SU-DHL-6 (cell line): ENCODE measurements at regions not wholly inside any gene's neighbourhood (a gene's known extent, or its start where the extent isn't known, plus 50 kb on each side); places are given as distances from the start of the nearest gene placed in this dataset.

Experiments used
- H2AFZ ChIP-seq: fragments of 200-600 bp; sonication (generic); 2 replicates; pipeline ENCODE4 v1.6.1; 2014; ENCODE audit warnings: low read depth, mild to moderate bottlenecking, moderate library complexity, mixed read lengths, antibody characterized with exemption, low read length; ENCODE audit not compliant: severe bottlenecking
- H3F3A ChIP-seq: fragments of 200-600 bp; shearing (Covaris generic); 2 replicates; pipeline ENCODE4 v1.6.0; 2016; ENCODE audit warnings: antibody characterized with exemption, mild to moderate bottlenecking; ENCODE audit not compliant: insufficient read depth
- H3K27ac ChIP-seq: fragments of 200-600 bp; sonication (generic); 2 replicates; pipeline ENCODE4 v1.5.1; 2016; ENCODE audit warnings: low read depth, mild to moderate bottlenecking, low read length, moderate library complexity, mixed read lengths
- H3K27me3 ChIP-seq: fragments of 200-600 bp; sonication (generic), shearing (Covaris generic); 2 replicates; pipeline ENCODE4 v1.6.0; 2014; ENCODE audit warnings: mild to moderate bottlenecking, low read length
- H3K36me3 ChIP-seq: fragments of 200-600 bp; sonication (generic); 2 replicates; pipeline ENCODE4 v1.6.1; 2014; ENCODE audit warnings: mild to moderate bottlenecking, low read length, mixed read lengths
- H3K4me2 ChIP-seq: fragments of 300-600, 200-600 bp; shearing (Covaris generic), sonication (generic); 2 replicates; pipeline ENCODE4 v1.6.0; 2014; ENCODE audit warnings: low read length, low read depth, mild to moderate bottlenecking; ENCODE audit not compliant: poor library complexity, severe bottlenecking
- H3K4me3 ChIP-seq: fragments of 200-600 bp; sonication (generic); 2 replicates; pipeline ENCODE4 v1.5.1; 2014; ENCODE audit warnings: antibody characterized with exemption, low read length, mild to moderate bottlenecking, mixed read lengths; ENCODE audit not compliant: insufficient read depth, poor library complexity, severe bottlenecking
- H3K79me2 ChIP-seq: fragments of 200-600 bp; sonication (generic); 2 replicates; pipeline ENCODE4 v1.6.1; 2014; ENCODE audit warnings: mild to moderate bottlenecking, low read length, moderate library complexity; ENCODE audit not compliant: insufficient read depth
- H3K9ac ChIP-seq: fragments of 200-600 bp; sonication (generic); 2 replicates; pipeline ENCODE4 v1.7.0; 2014; ENCODE audit warnings: mild to moderate bottlenecking, low read length
- H3K9me2 ChIP-seq: fragments of 200-600 bp; sonication (generic); replicated peaks from 2 replicates; pipeline ENCODE4 v1.6.1; 2014; ENCODE audit warnings: low read length; ENCODE audit not compliant: insufficient read depth
- H3K9me3 ChIP-seq: fragments of 200-600 bp; sonication (generic); 2 replicates; pipeline ENCODE4 v1.6.1; 2014; ENCODE audit warnings: low read length, mixed read lengths; ENCODE audit not compliant: insufficient read depth
- H4K20me1 ChIP-seq: fragments of 200-600 bp; sonication (generic); 2 replicates; pipeline ENCODE4 v1.6.1; 2014; ENCODE audit warnings: low read depth, mild to moderate bottlenecking, antibody characterized with exemption, low read length, moderate library complexity, mixed read lengths
- CTCF ChIP-seq: fragments of 200-600 bp; sonication (generic); IDR thresholded peaks from one replicate; pipeline ENCODE4 v1.5.1; 2017; ENCODE audit warnings: antibody characterized with exemption, mild to moderate bottlenecking, low read length, moderate library complexity; ENCODE audit not compliant: insufficient read depth, poor library complexity, severe bottlenecking
- EZH2phosphoT487 ChIP-seq: fragments of 200-600 bp; sonication (generic), shearing (Covaris generic); conservative IDR thresholded peaks from 2 replicates; pipeline ENCODE4 v1.6.1; 2018; ENCODE audit warnings: mild to moderate bottlenecking, antibody characterized with exemption, low read length, moderate library complexity, mixed read lengths

GRCh38 chr17:14510136-14510535, 209.3 kb downstream of the HS3ST3B1 start:
- Histone ChIP-seq H3K27ac (no peak overlapping the region), H3K4me3 (no peak overlapping the region), H3K36me3 (no peaks in the 10 kb centered on the region), H3K9me3 (no peaks in the 10 kb centered on the region), H2AFZ (no peak overlapping the region), H4K20me1 (no peaks in the 10 kb centered on the region), H3K27me3 (no peaks in the 10 kb centered on the region), H3K9me2 (no peaks in the 10 kb centered on the region), H3K79me2 (no peaks in the 10 kb centered on the region), H3K9ac (no peak overlapping the region), H3K4me2 (no peak overlapping the region), H3F3A (no peaks in the 10 kb centered on the region)
- no peak for TF ChIP-seq CTCF
- no peak for TF ChIP-seq EZH2phosphoT487

GRCh38 chr17:14508156-14508555, 207.3 kb downstream of the HS3ST3B1 start:
- Histone ChIP-seq H4K20me1 (no peaks in the 10 kb centered on the region), H3K4me3 (no peak overlapping the region), H2AFZ (no peak overlapping the region), H3K9ac (no peak overlapping the region), H3K27me3 (no peaks in the 10 kb centered on the region), H3K79me2 (no peaks in the 10 kb centered on the region), H3K9me3 (no peaks in the 10 kb centered on the region), H3K27ac (no peak overlapping the region), H3K4me2 (no peak overlapping the region), H3K9me2 (no peaks in the 10 kb centered on the region; the same call in 1 of the 2 replicates), H3F3A (no peaks in the 10 kb centered on the region), H3K36me3 (no peaks in the 10 kb centered on the region)
- no peak for TF ChIP-seq CTCF
- TF ChIP-seq EZH2phosphoT487: no peak

- Histone ChIP-seq H3K79me2 (no peaks in the 10 kb centered on the region), H3K36me3 (no peaks in the 10 kb centered on the region), H3K9ac (no peak overlapping the region), H3K27ac (no peak overlapping the region), H3K9me2 (no peaks in the 10 kb centered on the region; the same call in 1 of the 2 replicates), H3K27me3 (no peaks in the 10 kb centered on the region), H3K9me3 (no peaks in the 10 kb centered on the region), H3K4me2 (no peak overlapping the region), H3F3A (no peaks in the 10 kb centered on the region), H3K4me3 (no peak overlapping the region), H2AFZ (no peak overlapping the region), H4K20me1 (no peaks in the 10 kb centered on the region)
- no peak for TF ChIP-seq CTCF
- no peak for TF ChIP-seq EZH2phosphoT487
These were observed 205.5 kb downstream of the HS3ST3B1 start for GRCh38 chr17:14506364-14506763.

GRCh38 chr17:14505606-14506005, 204.7 kb downstream of the HS3ST3B1 start:
- Histone ChIP-seq H3F3A (no peaks in the 10 kb centered on the region), H3K9me2 (no peaks in the 10 kb centered on the region; the same call in 1 of the 2 replicates), H3K9me3 (no peaks in the 10 kb centered on the region), H3K4me2 (no peak overlapping the region), H2AFZ (no peak overlapping the region), H3K27ac (no peak overlapping the region), H3K36me3 (no peaks in the 10 kb centered on the region), H3K9ac (no peak overlapping the region), H3K27me3 (no peaks in the 10 kb centered on the region), H3K79me2 (no peaks in the 10 kb centered on the region), H3K4me3 (no peak overlapping the region), H4K20me1 (no peaks in the 10 kb centered on the region)
- TF ChIP-seq EZH2phosphoT487: no peak
- TF ChIP-seq CTCF: no peak
